NOMO-1 treated with dmso at 0.1 percent for 144 hours (cell line): ENCODE measurements at regions not wholly inside any gene's neighbourhood (a gene's known extent, or its start where the extent isn't known, plus 50 kb on each side); places are given as distances from the start of the nearest gene placed in this dataset.

ENCODE experiments used
- DNase-seq: peaks from one replicate; lab custom pipeline; 2025; ENCODE audit not compliant: unreplicated experiment; lab: John Stamatoyannopoulos, UW

GRCh38 chrX:69279234-69279633 is 114.0 kb upstream of the PJA1 start:
- DNase-seq = no peak

- no peak for DNase-seq
Observed at GRCh38 chrX:69278031-69278687, 112.9 kb upstream of the PJA1 start.

DNA sequence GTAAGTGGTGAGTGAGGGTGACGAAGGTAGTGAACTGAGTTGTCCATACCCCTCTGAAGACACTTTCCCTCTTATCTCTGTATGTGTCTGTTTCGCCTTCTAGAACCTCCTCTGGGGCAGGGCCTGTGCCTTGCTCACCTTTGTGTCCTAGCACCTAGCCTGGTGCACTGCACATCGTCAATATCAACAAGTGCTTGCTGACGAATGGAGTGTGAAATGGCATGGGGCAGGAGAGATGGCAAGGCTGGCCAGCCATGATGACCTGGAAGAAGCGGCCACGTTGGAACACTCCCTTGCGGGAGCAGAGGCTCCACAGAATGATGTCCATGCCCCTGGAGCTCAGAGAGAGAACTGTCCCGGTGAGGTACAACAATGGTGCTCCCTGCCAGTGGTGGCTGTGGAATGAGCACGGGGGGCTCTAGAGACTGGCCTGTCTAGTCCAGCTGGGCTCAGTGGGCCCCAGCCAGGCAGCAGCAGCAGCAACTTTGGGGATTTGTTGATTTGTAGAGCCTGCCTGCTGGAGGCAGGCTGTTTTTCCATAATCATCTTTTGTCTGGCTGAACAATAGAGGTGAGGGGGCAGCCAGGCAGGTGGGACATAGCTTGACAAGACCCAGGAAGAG is 112.2 kb upstream of the PJA1 start:
- no peak for DNase-seq

GRCh38 chrX:69268611-69269010 is 103.4 kb upstream of the PJA1 start:
- DNase-seq = no peak

DNA sequence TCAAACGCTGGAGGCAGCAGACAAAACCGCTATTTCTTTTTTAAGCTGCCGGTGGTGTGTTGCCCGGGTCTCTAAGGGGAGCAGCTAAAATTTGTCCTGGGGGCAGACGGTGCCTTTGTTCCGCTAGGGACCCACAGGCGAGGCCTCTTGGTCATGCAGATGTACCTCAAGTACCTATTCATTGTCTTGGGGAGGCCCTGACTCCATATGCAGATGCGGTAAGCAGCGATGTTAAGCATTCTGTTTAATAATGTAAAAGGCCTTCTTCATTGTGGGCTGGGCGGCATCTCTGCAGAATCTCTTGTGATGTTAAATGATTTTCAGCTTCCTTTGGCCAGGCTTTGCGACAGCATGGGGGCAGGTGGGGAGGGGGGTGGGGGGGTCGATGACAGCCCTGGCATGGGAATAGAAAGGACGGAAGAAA is 98.9 kb upstream of the PJA1 start:
- no peak for DNase-seq

DNA sequence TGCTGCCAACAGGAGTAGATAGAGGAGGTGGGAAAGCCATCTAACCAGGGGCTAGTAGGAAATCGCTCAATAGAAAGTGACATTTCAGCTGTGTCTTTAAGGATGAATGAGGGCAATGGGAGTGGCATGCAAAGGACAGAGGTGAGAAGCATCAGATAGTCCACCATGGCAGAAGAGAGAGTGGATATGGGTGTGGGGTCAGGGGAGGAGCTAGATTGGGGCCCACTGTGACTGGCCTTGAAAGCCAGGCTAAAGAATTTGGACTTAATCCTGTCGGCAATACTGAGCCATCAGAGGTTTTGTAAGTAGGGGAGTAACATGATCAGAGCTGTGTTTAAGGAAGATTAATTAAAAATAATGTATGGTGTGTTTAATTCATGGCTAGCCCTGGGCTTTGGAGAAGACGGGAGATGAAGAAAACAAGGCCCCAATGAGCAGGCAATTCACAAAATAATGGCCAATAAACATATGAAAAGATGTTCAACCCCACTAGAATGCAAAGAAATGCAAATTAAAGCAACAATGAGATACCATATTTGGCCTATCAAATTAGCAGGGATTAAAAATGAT is 98.1 kb upstream of the PJA1 start:
- no peak for DNase-seq

- DNase-seq = no peak
Observed at GRCh38 chrX:69262036-69262936, 97.0 kb upstream of the PJA1 start.

DNA sequence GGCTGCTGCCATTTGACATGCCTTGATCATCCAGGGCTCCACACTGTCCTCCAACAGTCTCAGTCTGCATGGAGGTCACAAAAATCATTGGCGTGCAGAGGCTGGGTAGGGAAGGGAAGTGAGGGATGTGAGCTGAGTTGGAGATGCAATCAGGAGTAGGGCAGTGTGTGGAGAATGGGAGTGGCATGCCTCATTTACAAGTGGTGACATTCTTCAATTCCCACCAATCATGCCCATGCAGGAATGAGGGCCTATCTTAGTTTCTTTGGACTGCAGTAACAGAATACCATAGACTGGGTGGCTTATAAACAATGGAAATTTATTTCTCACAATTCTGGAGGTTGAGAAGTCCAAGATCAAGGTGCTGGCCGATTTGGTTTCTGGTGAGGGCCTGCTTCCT is 94.9 kb upstream of the PJA1 start:
- no peak for DNase-seq

GRCh38 chrX:69258893-69259292 is 93.6 kb upstream of the PJA1 start:
- DNase-seq = no peak

- DNase-seq = no peak
Observed at GRCh38 chrX:69257499-69258127, 92.4 kb upstream of the PJA1 start.

DNA sequence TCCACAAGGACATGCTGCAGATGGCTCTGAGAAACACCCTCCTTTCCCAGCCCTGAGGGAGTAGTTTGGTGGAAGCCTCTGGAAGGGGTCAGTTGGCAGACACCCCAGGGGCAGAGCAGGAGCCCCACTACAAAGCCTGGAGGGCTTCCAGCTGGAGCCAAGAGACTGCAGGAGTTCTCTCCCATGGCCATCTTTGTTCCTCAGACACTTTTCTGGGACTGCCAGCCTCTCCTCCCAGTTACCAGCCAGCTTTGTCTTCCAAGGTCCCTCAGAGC is 91.0 kb upstream of the PJA1 start:
- DNase-seq = no peak

GRCh38 chrX:69255441-69256290 is 90.4 kb upstream of the PJA1 start:
- DNase-seq = no peak

GRCh38 chrX:69253821-69254220 is 88.6 kb upstream of the PJA1 start:
- DNase-seq = no peak

DNA sequence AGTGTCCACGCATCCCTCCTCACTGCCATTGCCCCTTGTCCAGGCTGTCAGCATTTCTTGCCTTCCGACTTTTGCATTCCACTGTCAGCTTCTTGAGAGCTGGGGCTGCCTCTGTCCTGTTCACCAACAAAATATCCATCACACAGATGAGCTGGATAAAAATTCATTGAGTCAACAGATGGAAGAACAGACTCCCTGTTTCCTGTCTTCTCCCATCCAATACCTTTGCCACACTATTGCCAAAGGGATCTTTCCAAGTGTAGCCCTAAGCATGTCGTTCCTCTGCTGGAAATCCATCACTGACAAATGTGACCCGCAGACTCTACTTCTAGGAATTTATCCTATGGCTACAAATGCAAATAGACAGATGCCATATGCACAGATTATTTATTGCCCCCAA is 78.0 kb upstream of the PJA1 start:
- no peak for DNase-seq

GRCh38 chrX:69238887-69239231 is 73.6 kb upstream of the PJA1 start:
- DNase-seq = no peak

GRCh38 chrX:69238114-69238886 is 73.0 kb upstream of the PJA1 start:
- no peak for DNase-seq

DNA sequence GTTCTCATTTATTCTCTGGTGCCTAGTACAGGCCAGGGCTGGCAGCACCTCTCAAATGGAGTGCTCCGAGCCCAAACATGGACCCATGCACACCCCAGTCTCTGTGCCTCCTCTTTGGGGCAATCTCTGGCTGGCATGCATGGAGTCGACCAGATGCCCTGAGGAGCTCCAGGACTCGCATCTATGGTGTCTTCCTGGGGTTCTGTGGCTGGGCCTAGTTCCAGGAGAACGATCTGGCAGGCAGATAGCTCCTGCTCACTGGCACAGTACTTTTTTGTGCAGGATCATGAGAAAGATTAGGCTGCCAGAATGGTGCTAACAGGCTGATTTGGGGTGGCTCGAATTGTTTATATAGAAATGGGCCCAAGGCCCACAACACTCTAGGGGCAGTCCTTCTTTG is 72.0 kb upstream of the PJA1 start:
- no peak for DNase-seq

- no peak for DNase-seq
Observed at GRCh38 chrX:69236641-69237040, 71.4 kb upstream of the PJA1 start.

DNA sequence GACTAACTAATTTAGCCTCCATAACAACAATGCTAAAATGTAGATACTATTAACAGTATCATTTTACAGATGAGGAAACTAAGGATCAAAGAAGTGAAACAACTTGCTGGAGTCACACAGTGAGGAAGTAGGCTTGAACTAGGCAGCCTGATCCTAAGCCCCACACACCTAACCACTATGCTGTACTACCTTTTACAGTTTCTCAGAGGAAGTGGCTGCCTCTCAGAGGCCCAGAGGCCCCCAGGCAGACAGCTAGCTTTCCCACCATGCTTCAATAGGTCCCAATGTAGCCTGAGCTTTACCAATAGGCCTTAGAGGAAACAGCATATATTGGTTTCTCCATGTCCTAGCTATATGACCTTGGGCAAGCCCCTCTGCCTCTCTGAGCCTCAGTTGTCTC is 69.4 kb upstream of the PJA1 start:
- no peak for DNase-seq

DNA sequence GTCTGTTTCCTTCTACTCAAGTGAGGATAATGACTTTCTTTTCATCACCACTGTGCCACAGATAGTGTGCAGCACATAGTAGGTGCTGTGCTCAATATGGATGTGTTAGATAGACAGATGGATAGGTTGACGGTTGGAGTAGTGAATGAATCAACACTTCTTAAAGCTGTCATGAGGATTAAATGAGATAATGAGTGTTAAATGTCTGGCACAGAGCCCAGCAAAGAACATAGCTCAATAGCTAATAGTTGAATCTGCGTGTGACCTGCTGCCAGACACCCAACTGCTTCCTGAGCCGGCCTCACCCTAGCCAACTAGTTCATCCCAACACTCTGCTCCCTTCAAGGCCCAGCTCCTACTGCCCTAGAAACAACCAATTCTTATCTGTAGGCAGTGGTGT is 67.7 kb upstream of the PJA1 start:
- no peak for DNase-seq
